ENCODE measurements at regions not wholly inside any gene's neighbourhood (a gene's known extent, or its start where the extent isn't known, plus 50 kb on each side); places are given as distances from the start of the nearest gene placed in this dataset.
"Not testable (repeated sequence)": the region's sequence is repeated elsewhere in the genome, so short reads cannot be mapped to it uniquely, and the experiment has no call there.

GRCh38 chr3:195999176-195999575, 82.7 kb downstream of the TFRC start:
- not testable (repeated sequence) for DNase-seq; H3K4me3 ChIP-seq (ENCODE audit: low read length); H3K79me1 ChIP-seq (ENCODE audit: low read length); H4K8ac ChIP-seq (ENCODE audit: low read depth, low read length); H3K9ac ChIP-seq (ENCODE audit: low read length); H3K18ac ChIP-seq (ENCODE audit: low read length); H4K5ac ChIP-seq (ENCODE audit: low read length); H3K36me3 ChIP-seq (ENCODE audit: control insufficient read depth, insufficient read depth, low read length); H2BK120ac ChIP-seq (ENCODE audit: low read depth, low read length); H2BK5ac ChIP-seq (ENCODE audit: low read length); H3K27me3 ChIP-seq (ENCODE audit: insufficient read depth, low read length, poor library complexity); H3K23ac ChIP-seq (ENCODE audit: low read length); H2AK5ac ChIP-seq (ENCODE audit: low read length); H2BK15ac ChIP-seq (replicated peaks; ENCODE audit: low read depth); H3K79me2 ChIP-seq (ENCODE audit: control insufficient read depth, insufficient read depth, low read length); H3K27ac ChIP-seq (ENCODE audit: low read depth, low read length); H3K4ac ChIP-seq (ENCODE audit: low read depth, low read length); H3K4me1 ChIP-seq (ENCODE audit: control insufficient read depth, low read depth, low read length); H3K56ac ChIP-seq (ENCODE audit: low read length); H3K4me2 ChIP-seq (ENCODE audit: low read length)
- no CpG with 5 or more reads among the region's 6 CpGs for WGBS (ENCODE audit: extremely low coverage, insufficient coverage, low lambda C conversion rate)

GRCh38 chr3:195996314-195996713, 85.6 kb downstream of the TFRC start:
- not testable (repeated sequence) for H3K27ac ChIP-seq (ENCODE audit: low read depth, low read length); H4K8ac ChIP-seq (ENCODE audit: low read depth, low read length); H3K4me1 ChIP-seq (ENCODE audit: control insufficient read depth, low read depth, low read length)

GRCh38 chr3:195994343-195994742, 86.0 kb upstream of the TNK2 start:
- not testable (repeated sequence) for H3K36me3 ChIP-seq (ENCODE audit: control insufficient read depth, insufficient read depth, low read length); H2BK15ac ChIP-seq (replicated peaks; ENCODE audit: low read depth); H4K8ac ChIP-seq (ENCODE audit: low read depth, low read length); H3K79me2 ChIP-seq (ENCODE audit: control insufficient read depth, insufficient read depth, low read length); H3K27ac ChIP-seq (ENCODE audit: low read depth, low read length); H3K56ac ChIP-seq (ENCODE audit: low read length); H3K18ac ChIP-seq (ENCODE audit: low read length); H2BK5ac ChIP-seq (ENCODE audit: low read length); H3K4me3 ChIP-seq (ENCODE audit: low read length); H3K4ac ChIP-seq (ENCODE audit: low read depth, low read length); H3K79me1 ChIP-seq (ENCODE audit: low read length); H2AK5ac ChIP-seq (ENCODE audit: low read length); H3K27me3 ChIP-seq (ENCODE audit: insufficient read depth, low read length, poor library complexity); H4K5ac ChIP-seq (ENCODE audit: low read length); H3K4me2 ChIP-seq (ENCODE audit: low read length); H3K4me1 ChIP-seq (ENCODE audit: control insufficient read depth, low read depth, low read length); H3K23ac ChIP-seq (ENCODE audit: low read length); H3K9ac ChIP-seq (ENCODE audit: low read length); H2BK120ac ChIP-seq (ENCODE audit: low read depth, low read length)
- peak; percentile 54 for DNase-seq
- WGBS (ENCODE audit: extremely low coverage, insufficient coverage, low lambda C conversion rate), result no CpG with 5 or more reads among the region's 14 CpGs

More at GRCh38 chr3:195996314-195996713, 85.6 kb downstream of the TFRC start:
- H2BK15ac ChIP-seq (replicated peaks; ENCODE audit: low read depth); H3K36me3 ChIP-seq (ENCODE audit: control insufficient read depth, insufficient read depth, low read length); H4K5ac ChIP-seq (ENCODE audit: low read length); H3K9ac ChIP-seq (ENCODE audit: low read length); H3K23ac ChIP-seq (ENCODE audit: low read length); H2BK120ac ChIP-seq (ENCODE audit: low read depth, low read length); H3K56ac ChIP-seq (ENCODE audit: low read length); H3K79me1 ChIP-seq (ENCODE audit: low read length); H3K4ac ChIP-seq (ENCODE audit: low read depth, low read length); H3K79me2 ChIP-seq (ENCODE audit: control insufficient read depth, insufficient read depth, low read length); H3K27me3 ChIP-seq (ENCODE audit: insufficient read depth, low read length, poor library complexity); H2BK5ac ChIP-seq (ENCODE audit: low read length); H3K4me2 ChIP-seq (ENCODE audit: low read length); H2AK5ac ChIP-seq (ENCODE audit: low read length); DNase-seq; H3K18ac ChIP-seq (ENCODE audit: low read length); H3K4me3 ChIP-seq (ENCODE audit: low read length): not testable (repeated sequence)
- no CpG with 5 or more reads among the region's 18 CpGs for WGBS (ENCODE audit: extremely low coverage, insufficient coverage, low lambda C conversion rate)

GRCh38 chr3:195993671-195994070, 85.3 kb upstream of the TNK2 start:
- not testable (repeated sequence) for H2BK5ac ChIP-seq (ENCODE audit: low read length); H3K4ac ChIP-seq (ENCODE audit: low read depth, low read length); H4K8ac ChIP-seq (ENCODE audit: low read depth, low read length); H3K4me2 ChIP-seq (ENCODE audit: low read length); H3K4me3 ChIP-seq (ENCODE audit: low read length); H2BK120ac ChIP-seq (ENCODE audit: low read depth, low read length); H4K5ac ChIP-seq (ENCODE audit: low read length); H3K79me2 ChIP-seq (ENCODE audit: control insufficient read depth, insufficient read depth, low read length); H3K27me3 ChIP-seq (ENCODE audit: insufficient read depth, low read length, poor library complexity); H3K4me1 ChIP-seq (ENCODE audit: control insufficient read depth, low read depth, low read length); H3K56ac ChIP-seq (ENCODE audit: low read length); H3K9ac ChIP-seq (ENCODE audit: low read length); H3K27ac ChIP-seq (ENCODE audit: low read depth, low read length); H3K36me3 ChIP-seq (ENCODE audit: control insufficient read depth, insufficient read depth, low read length); H3K79me1 ChIP-seq (ENCODE audit: low read length); H2AK5ac ChIP-seq (ENCODE audit: low read length); H3K23ac ChIP-seq (ENCODE audit: low read length); H3K18ac ChIP-seq (ENCODE audit: low read length); H2BK15ac ChIP-seq (replicated peaks; ENCODE audit: low read depth); DNase-seq
- no CpG with 5 or more reads among the region's 11 CpGs for WGBS (ENCODE audit: extremely low coverage, insufficient coverage, low lambda C conversion rate)

- H3K4me1 ChIP-seq (ENCODE audit: control insufficient read depth, low read depth, low read length); H2BK120ac ChIP-seq (ENCODE audit: low read depth, low read length); H3K4me3 ChIP-seq (ENCODE audit: low read length); H4K5ac ChIP-seq (ENCODE audit: low read length); H3K4ac ChIP-seq (ENCODE audit: low read depth, low read length); H3K27ac ChIP-seq (ENCODE audit: low read depth, low read length); H3K18ac ChIP-seq (ENCODE audit: low read length); H3K79me1 ChIP-seq (ENCODE audit: low read length); H2BK15ac ChIP-seq (replicated peaks; ENCODE audit: low read depth); H3K79me2 ChIP-seq (ENCODE audit: control insufficient read depth, insufficient read depth, low read length); H3K4me2 ChIP-seq (ENCODE audit: low read length); H2AK5ac ChIP-seq (ENCODE audit: low read length); H3K36me3 ChIP-seq (ENCODE audit: control insufficient read depth, insufficient read depth, low read length); H3K9ac ChIP-seq (ENCODE audit: low read length); H3K27me3 ChIP-seq (ENCODE audit: insufficient read depth, low read length, poor library complexity); DNase-seq; H3K56ac ChIP-seq (ENCODE audit: low read length); H4K8ac ChIP-seq (ENCODE audit: low read depth, low read length); H2BK5ac ChIP-seq (ENCODE audit: low read length); H3K23ac ChIP-seq (ENCODE audit: low read length): not testable (repeated sequence)
- WGBS (ENCODE audit: extremely low coverage, insufficient coverage, low lambda C conversion rate), result no CpG with 5 or more reads among the region's 20 CpGs
Measured at GRCh38 chr3:195992956-195993595, 84.7 kb upstream of the TNK2 start.

GRCh38 chr3:195991986-195992385, 83.6 kb upstream of the TNK2 start:
- not testable (repeated sequence) for H3K56ac ChIP-seq (ENCODE audit: low read length); H3K27me3 ChIP-seq (ENCODE audit: insufficient read depth, low read length, poor library complexity); H3K79me1 ChIP-seq (ENCODE audit: low read length); H2AK5ac ChIP-seq (ENCODE audit: low read length); H3K18ac ChIP-seq (ENCODE audit: low read length); H4K8ac ChIP-seq (ENCODE audit: low read depth, low read length); H3K36me3 ChIP-seq (ENCODE audit: control insufficient read depth, insufficient read depth, low read length); DNase-seq; H3K4me2 ChIP-seq (ENCODE audit: low read length); H3K23ac ChIP-seq (ENCODE audit: low read length); H2BK15ac ChIP-seq (replicated peaks; ENCODE audit: low read depth); H4K5ac ChIP-seq (ENCODE audit: low read length); H2BK120ac ChIP-seq (ENCODE audit: low read depth, low read length); H3K4ac ChIP-seq (ENCODE audit: low read depth, low read length); H3K27ac ChIP-seq (ENCODE audit: low read depth, low read length); H3K79me2 ChIP-seq (ENCODE audit: control insufficient read depth, insufficient read depth, low read length); H3K9ac ChIP-seq (ENCODE audit: low read length); H3K4me3 ChIP-seq (ENCODE audit: low read length); H3K4me1 ChIP-seq (ENCODE audit: control insufficient read depth, low read depth, low read length); H2BK5ac ChIP-seq (ENCODE audit: low read length)
- WGBS (ENCODE audit: extremely low coverage, insufficient coverage, low lambda C conversion rate), result no CpG with 5 or more reads among the region's 12 CpGs

Data from mesendoderm (in vitro differentiated cells).